ENCODE measurements at regions not wholly inside any gene's neighbourhood (a gene's known extent, or its start where the extent isn't known, plus 50 kb on each side); places are given as distances from the start of the nearest gene placed in this dataset.
"Not testable (repeated sequence)": the region's sequence is repeated elsewhere in the genome, so short reads cannot be mapped to it uniquely, and the experiment has no call there.

DNA sequence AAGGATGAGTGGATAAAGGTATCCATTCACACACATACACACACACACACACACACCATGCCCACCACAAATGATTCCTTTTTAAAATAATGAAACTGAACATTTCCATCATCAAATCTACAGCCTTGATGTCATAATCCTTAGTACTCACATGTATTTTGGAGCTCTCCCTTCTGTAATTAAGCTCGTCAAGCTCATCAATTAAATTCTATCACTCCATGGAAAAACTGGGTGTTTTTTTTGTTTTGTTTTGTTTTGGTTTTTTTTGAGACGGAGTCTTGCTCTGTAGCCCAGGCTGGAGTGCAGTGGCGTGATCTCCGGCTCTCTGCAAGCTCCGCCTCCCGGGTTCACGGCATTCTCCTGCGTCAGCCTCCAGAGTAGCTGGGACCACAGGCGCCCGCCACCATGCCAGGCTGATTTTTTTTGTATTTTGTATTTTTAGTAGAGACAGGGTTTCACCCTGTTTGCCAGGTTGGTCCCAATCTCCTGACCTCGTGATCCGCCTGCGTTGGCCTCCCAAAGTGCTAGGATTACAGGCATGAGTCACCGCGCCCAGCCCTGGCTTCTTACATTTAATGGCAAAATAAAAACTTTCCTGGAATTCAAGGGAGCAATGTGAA is 78.6 kb upstream of the RGPD4 start:
- DNase-seq (ENCODE audit: low read depth), result no peak

DNA sequence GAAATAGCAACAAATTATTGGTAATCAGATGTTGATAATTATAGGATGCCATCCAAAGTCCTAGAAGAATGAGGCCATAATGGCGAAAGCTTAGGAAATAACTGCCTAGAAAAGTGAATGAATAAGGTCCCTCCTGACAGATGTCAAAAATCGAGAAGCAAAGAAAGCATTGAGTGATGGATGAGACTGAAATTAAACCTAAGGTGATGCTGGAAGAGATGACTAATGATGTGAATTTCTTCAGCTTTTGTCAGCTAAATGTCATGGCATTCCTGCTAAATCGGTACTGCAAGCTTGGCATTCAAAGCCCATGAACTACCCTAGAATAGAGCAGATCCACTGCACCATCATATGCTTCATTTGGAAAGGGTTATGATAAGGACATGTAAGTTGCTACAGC is 74.8 kb upstream of the RGPD4 start:
- DNase-seq (ENCODE audit: low read depth), result no peak

DNA sequence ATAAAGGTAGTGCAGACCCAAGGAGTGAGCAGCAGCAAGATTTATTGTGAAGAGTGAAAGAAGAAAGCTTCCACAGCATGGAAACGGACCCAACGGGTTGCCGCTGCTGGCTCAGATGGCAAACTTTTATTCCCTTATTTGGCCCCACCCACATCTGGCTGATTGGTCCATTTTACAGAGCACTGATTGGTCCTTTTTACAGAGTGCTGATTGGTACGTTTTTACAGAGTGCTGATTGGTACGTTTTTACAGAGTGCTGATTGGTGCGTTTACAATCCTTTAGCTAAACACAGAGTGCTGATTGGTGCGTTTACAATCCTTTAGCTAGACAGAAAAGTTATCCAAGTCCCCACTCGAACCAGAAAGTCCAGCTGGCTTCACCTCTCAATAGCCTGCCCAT is 72.9 kb upstream of the RGPD4 start:
- not testable (repeated sequence) for DNase-seq (ENCODE audit: low read depth)

GRCh38 chr2:107757223-107757622 is 69.5 kb upstream of the RGPD4 start:
- no peak for DNase-seq (ENCODE audit: low read depth)

DNA sequence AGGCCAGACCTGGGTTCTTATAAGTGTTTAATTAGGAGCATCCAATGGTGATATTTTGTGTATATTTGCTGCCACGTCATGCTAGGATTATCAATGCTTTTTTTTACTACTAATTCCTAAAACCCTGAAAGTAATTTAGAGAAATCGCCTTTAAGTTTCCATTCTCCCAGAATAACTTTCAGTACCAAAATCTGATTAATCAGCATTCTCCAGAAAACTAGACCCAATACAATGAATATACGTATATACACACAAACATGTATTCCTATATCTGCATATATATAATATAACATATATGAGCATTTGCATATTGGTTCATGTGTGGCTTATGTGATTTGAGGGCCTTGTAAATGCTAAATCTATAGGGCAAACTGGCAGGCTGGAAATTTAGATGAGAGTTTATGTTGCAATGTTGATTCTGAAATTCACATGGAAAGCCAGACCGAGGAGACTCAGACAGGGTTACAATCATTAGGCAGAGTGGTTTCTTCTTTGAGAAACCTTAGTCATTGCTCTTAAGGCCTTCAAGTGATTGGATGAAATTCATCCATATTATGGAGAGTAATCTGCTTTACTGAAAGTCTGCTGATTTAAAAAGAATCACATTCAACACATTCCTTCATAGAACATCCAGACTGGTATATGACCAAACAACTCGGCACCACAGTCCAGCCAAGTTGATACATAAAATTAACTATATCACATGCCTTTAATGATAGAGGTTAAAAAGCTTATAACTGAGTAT is 65.9 kb upstream of the RGPD4 start:
- DNase-seq (ENCODE audit: low read depth), result no peak

- DNase-seq (ENCODE audit: low read depth), result no peak
These were observed 54.3 kb upstream of the RGPD4 start for GRCh38 chr2:107772353-107772752.

DNA sequence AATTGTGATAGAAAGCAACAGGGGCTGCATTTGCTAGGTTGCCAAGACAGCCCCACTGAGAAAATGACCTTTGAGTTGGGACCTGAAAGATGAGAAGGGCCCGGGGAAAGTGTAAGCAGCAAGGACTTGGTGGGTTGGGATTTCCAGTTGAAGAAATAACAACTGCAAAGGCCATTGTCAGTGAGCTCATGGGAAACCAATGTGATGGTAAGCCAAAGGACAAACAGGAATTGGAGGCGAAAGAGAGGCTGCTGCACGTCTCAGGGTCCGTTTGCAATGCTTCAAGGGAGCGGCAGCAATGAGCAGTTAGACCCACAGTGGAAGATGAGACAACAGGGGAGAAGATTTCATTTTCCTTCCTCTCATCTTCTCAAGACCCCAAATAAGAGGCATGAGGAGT is 51.5 kb upstream of the RGPD4 start:
- DNase-seq (ENCODE audit: low read depth), result no peak

GRCh38 chr2:107775791-107776190 is 50.9 kb upstream of the RGPD4 start:
- no peak for DNase-seq (ENCODE audit: low read depth)

GRCh38 chr2:107776362-107776761 is 50.3 kb upstream of the RGPD4 start:
- no peak for DNase-seq (ENCODE audit: low read depth)
